ENCODE measurements at regions not wholly inside any gene's neighbourhood (a gene's known extent, or its start where the extent isn't known, plus 50 kb on each side); places are given as distances from the start of the nearest gene placed in this dataset.

DNA sequence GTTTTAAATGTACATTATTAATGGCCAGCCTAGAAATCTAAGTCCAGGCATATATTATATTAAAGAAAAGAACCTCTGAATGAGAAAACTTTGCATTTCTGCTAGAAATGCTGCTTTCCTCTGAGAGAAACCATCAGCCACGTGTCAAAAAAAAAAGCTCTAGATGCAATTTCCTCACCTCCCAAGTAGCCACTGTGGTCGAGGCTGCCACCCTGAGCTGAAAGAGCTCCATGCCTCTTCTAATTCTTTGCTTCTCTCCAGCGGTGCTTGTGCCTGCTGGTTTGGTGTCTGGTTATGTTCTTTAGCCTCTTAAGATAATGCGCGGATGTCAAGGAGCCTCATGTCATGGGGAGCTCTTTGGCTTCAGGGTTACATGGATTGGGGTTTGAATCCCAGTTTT is 316.0 kb downstream of the TFAP2C start:
- Mint-ChIP-seq H3K4me1 (ENCODE audit: low read depth, unreplicated experiment) (peaks cover 25% of the 10 kb centered on the region), H3K27me3 (ENCODE audit: unreplicated experiment) (peaks cover 4% of the 10 kb centered on the region)
- TF ChIP-seq, protein P1, sequence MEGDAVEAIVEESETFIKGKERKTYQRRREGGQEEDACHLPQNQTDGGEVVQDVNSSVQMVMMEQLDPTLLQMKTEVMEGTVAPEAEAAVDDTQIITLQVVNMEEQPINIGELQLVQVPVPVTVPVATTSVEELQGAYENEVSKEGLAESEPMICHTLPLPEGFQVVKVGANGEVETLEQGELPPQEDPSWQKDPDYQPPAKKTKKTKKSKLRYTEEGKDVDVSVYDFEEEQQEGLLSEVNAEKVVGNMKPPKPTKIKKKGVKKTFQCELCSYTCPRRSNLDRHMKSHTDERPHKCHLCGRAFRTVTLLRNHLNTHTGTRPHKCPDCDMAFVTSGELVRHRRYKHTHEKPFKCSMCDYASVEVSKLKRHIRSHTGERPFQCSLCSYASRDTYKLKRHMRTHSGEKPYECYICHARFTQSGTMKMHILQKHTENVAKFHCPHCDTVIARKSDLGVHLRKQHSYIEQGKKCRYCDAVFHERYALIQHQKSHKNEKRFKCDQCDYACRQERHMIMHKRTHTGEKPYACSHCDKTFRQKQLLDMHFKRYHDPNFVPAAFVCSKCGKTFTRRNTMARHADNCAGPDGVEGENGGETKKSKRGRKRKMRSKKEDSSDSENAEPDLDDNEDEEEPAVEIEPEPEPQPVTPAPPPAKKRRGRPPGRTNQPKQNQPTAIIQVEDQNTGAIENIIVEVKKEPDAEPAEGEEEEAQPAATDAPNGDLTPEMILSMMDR (IDR thresholded peaks at IDR 0.05; ENCODE audit: partially characterized antibody, unreplicated experiment) = no peak

DNA sequence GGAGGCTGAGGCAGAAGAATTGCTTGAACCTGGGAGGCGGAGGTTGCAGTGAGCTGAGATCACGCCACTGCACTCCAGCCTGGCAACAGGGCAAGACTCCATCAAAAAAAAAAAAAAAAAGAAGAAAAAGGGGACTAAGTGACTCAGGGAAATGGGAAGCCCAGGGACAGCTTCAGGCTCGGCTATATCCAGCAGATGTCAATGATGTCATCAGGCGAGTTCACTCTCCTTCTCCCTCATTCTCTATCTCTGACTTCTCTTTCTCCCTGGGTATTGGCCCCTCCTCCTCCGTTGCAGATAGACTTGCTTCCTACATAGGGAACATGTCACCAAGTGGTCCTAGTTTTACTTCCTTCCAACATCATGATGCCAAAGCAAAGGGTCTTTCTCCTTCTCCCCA is 316.8 kb downstream of the TFAP2C start:
- DNase-seq = no peak
- peaks cover 4% of the 10 kb centered on the region for H3K27me3 Mint-ChIP-seq (ENCODE audit: unreplicated experiment)
- no peak overlapping the region for H3K27ac Mint-ChIP-seq (ENCODE audit: unreplicated experiment)
- H3K9me3 Mint-ChIP-seq (ENCODE audit: unreplicated experiment) = no peaks in the 10 kb centered on the region
- TF ChIP-seq, protein P1 (IDR thresholded peaks at IDR 0.05; ENCODE audit: partially characterized antibody, unreplicated experiment) = no peak
- H3K36me3 Mint-ChIP-seq (ENCODE audit: unreplicated experiment) = peaks cover 21% of the 10 kb centered on the region
- no peak overlapping the region for H3K4me3 Mint-ChIP-seq (ENCODE audit: unreplicated experiment)
- peaks cover 25% of the 10 kb centered on the region for H3K4me1 Mint-ChIP-seq (ENCODE audit: low read depth, unreplicated experiment)

More for the DNA sequence above, 316.0 kb downstream of the TFAP2C start:
- Mint-ChIP-seq H3K9me3 (ENCODE audit: unreplicated experiment) (no peaks in the 10 kb centered on the region), H3K36me3 (ENCODE audit: unreplicated experiment) (peaks cover 19% of the 10 kb centered on the region), H3K4me3 (ENCODE audit: unreplicated experiment) (no peak overlapping the region), H3K27ac (ENCODE audit: unreplicated experiment) (no peak overlapping the region)
- DNase-seq = no peak

DNA sequence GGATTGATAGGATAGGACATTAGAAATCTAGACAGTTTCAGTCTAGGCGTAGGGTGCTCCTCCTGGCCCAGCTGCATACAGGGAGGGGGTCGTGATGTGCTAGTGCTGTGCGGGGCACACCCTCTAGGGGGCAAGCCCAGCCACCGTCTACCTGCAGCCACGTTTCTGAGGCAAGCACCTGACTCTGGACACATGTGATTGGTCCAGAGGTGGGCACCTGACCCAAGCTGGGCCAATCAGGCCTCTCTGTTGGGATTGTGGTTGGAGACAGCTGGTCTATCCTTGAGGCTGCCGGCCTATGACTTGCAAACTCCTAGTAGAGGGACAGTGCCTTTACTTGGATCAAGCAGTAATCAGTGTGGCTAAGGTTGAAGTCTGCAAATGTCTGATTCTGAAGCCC is 317.1 kb downstream of the BMP7 start:
- Mint-ChIP-seq H3K4me3 (ENCODE audit: unreplicated experiment) (no peak overlapping the region), H3K9me3 (ENCODE audit: unreplicated experiment) (no peaks in the 10 kb centered on the region), H3K27me3 (ENCODE audit: unreplicated experiment) (peaks cover 4% of the 10 kb centered on the region), H3K36me3 (ENCODE audit: unreplicated experiment) (peaks cover 21% of the 10 kb centered on the region), H3K27ac (ENCODE audit: unreplicated experiment) (peak overlapping the region; percentile 56), H3K4me1 (ENCODE audit: low read depth, unreplicated experiment) (peaks cover 24% of the 10 kb centered on the region)
- no peak for DNase-seq
- TF ChIP-seq, protein P1 (IDR thresholded peaks at IDR 0.05; ENCODE audit: partially characterized antibody, unreplicated experiment) = no peak

DNA sequence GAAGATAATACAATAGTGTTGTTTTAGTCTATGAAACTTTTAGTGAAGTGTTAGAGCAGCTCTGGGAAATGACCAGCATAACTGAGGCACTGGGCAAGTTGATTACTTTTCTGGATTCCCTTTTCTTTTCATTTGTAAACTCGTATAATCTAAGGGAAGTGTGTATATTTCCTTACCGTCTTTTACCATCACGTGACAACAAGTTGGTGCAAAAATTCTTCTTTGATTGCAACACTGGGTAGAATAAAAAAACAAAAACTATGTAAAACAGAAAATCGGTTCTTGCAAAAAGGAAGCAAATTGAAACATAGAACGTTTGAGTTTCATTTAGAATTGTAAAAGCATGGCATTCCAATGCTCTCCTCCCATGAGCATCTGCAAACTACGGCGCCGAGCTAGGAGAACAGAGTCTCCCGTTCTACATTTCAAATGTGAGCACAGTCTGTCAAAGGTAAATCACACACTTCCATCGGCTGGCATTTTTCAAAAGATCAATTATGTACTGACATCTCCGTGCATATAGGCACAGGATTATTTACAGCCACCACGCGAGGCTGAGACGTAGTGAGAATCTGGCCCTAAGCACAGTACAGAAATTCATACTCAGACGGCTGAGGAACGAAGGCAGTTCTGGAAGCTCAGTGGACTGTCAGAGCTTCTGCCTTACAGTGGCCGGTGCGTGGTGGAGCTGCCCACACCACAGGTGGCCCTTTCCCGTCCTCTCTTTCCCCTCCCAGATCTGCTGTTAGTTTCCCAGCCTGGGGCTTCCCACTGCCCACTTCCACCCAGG is 314.0 kb downstream of the BMP7 start:
- peaks cover 6% of the 10 kb centered on the region for H3K27me3 Mint-ChIP-seq (ENCODE audit: unreplicated experiment)
- no peak for DNase-seq
- H3K9me3 Mint-ChIP-seq (ENCODE audit: unreplicated experiment) = peaks cover 5% of the 10 kb centered on the region
- peaks cover 30% of the 10 kb centered on the region for H3K4me1 Mint-ChIP-seq (ENCODE audit: low read depth, unreplicated experiment)
- H3K4me3 Mint-ChIP-seq (ENCODE audit: unreplicated experiment) = no peak overlapping the region
- peaks cover 11% of the 10 kb centered on the region for H3K36me3 Mint-ChIP-seq (ENCODE audit: unreplicated experiment)
- TF ChIP-seq, protein P1 (IDR thresholded peaks at IDR 0.05; ENCODE audit: partially characterized antibody, unreplicated experiment) = no peak
- no peak overlapping the region for H3K27ac Mint-ChIP-seq (ENCODE audit: unreplicated experiment)

DNA sequence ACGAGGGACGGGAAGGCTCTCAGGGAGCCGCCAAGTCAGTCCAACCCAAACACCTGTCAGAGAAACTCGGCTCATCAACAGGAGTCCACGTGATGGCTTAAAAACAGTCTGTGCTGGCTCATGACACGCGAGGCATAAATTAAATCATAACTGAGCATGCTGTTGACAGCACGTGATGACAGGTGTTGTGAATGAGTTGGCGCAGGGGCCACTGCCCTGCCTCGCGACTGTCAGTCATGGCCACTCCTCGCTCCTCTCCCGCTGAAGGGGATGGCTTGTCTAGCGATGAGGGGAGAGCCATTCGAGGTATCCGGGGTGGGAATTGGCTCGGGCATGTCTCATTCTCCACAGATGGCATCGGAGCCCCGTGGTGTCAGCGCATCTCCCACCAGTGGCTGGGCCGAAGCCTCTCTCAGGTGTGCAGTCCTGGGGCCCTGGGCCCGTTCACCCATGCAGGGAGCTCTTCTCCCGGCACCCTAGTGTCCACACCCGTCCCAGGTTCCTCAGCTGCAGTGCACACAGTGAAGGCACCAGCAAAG is 313.3 kb downstream of the BMP7 start:
- Mint-ChIP-seq H3K27ac (ENCODE audit: unreplicated experiment) (no peak overlapping the region), H3K36me3 (ENCODE audit: unreplicated experiment) (peaks cover 11% of the 10 kb centered on the region), H3K9me3 (ENCODE audit: unreplicated experiment) (peaks cover 11% of the 10 kb centered on the region), H3K4me3 (ENCODE audit: unreplicated experiment) (no peak overlapping the region), H3K4me1 (ENCODE audit: low read depth, unreplicated experiment) (peaks cover 34% of the 10 kb centered on the region), H3K27me3 (ENCODE audit: unreplicated experiment) (peaks cover 12% of the 10 kb centered on the region)
- DNase-seq = no peak
- TF ChIP-seq, protein P1 (IDR thresholded peaks at IDR 0.05; ENCODE audit: partially characterized antibody, unreplicated experiment) = no peak

All from glutamatergic neuron (in vitro differentiated cells).